ENCODE measurements at regions not wholly inside any gene's neighbourhood (a gene's known extent, or its start where the extent isn't known, plus 50 kb on each side); places are given as distances from the start of the nearest gene placed in this dataset.

- Mint-ChIP-seq H3K36me3 (no peaks in the 10 kb centered on the region), H3K4me1 (no peaks in the 10 kb centered on the region), H3K9me3 (peaks cover 16 to 27% of the 10 kb centered on the region in 2 donors), H3K27me3 (ENCODE audit: low read depth in 2 of 2) (no peaks in the 10 kb centered on the region), H3K4me3 (no peak overlapping the region), H3K27ac (no peak overlapping the region)
- no peaks in the 10 kb centered on the region for H3K27me3 ChIP-seq (ENCODE audit: control insufficient read depth, insufficient read depth, low read length)
- H3K4me3 ChIP-seq (ENCODE audit: low read length): no peak overlapping the region
- H3K36me3 ChIP-seq (ENCODE audit: control insufficient read depth, insufficient read depth, low read length): no peaks in the 10 kb centered on the region
- intact Hi-C loops (cut with micrococcal nuclease): no loop called here
- no peak for DNase-seq
- WGBS (ENCODE audit: insufficient coverage): 89% methylated on average over 2 of the region's 2 CpGs
- no peaks in the 10 kb centered on the region for H3K4me1 ChIP-seq (ENCODE audit: control insufficient read depth, insufficient read depth, low read length)
- no peaks in the 10 kb centered on the region for H3K9me3 ChIP-seq (ENCODE audit: control insufficient read depth, insufficient read depth, low read length)
- TF ChIP-seq, protein P1, sequence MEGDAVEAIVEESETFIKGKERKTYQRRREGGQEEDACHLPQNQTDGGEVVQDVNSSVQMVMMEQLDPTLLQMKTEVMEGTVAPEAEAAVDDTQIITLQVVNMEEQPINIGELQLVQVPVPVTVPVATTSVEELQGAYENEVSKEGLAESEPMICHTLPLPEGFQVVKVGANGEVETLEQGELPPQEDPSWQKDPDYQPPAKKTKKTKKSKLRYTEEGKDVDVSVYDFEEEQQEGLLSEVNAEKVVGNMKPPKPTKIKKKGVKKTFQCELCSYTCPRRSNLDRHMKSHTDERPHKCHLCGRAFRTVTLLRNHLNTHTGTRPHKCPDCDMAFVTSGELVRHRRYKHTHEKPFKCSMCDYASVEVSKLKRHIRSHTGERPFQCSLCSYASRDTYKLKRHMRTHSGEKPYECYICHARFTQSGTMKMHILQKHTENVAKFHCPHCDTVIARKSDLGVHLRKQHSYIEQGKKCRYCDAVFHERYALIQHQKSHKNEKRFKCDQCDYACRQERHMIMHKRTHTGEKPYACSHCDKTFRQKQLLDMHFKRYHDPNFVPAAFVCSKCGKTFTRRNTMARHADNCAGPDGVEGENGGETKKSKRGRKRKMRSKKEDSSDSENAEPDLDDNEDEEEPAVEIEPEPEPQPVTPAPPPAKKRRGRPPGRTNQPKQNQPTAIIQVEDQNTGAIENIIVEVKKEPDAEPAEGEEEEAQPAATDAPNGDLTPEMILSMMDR (IDR thresholded peaks at IDR 0.05): no peak
- no peak overlapping the region for H3K27ac ChIP-seq (ENCODE audit: low read length)
- ATAC-seq: no peak
Observed at GRCh38 chr21:23699402-23699801, 1907.9 kb downstream of the MRPL39 start.

GRCh38 chr21:23698619-23699018 is 1908.7 kb downstream of the MRPL39 start:
- Mint-ChIP-seq H3K27ac (no peak overlapping the region), H3K9me3 (peaks cover 16 to 24% of the 10 kb centered on the region in 2 donors), H3K4me3 (no peak overlapping the region), H3K27me3 (ENCODE audit: low read depth in 2 of 2) (no peaks in the 10 kb centered on the region), H3K4me1 (no peaks in the 10 kb centered on the region), H3K36me3 (no peaks in the 10 kb centered on the region)
- H3K9me3 ChIP-seq (ENCODE audit: control insufficient read depth, insufficient read depth, low read length): no peaks in the 10 kb centered on the region
- intact Hi-C loops (cut with micrococcal nuclease): no loop called here
- H3K4me1 ChIP-seq (ENCODE audit: control insufficient read depth, insufficient read depth, low read length): no peaks in the 10 kb centered on the region
- no CpG with 5 or more reads among the region's 1 CpG for WGBS (ENCODE audit: insufficient coverage)
- H3K36me3 ChIP-seq (ENCODE audit: control insufficient read depth, insufficient read depth, low read length): no peaks in the 10 kb centered on the region
- ATAC-seq (no peak), DNase-seq (no peak)
- TF ChIP-seq, protein P1 (IDR thresholded peaks at IDR 0.05): no peak
- H3K27ac ChIP-seq (ENCODE audit: low read length): no peak overlapping the region
- no peak overlapping the region for H3K4me3 ChIP-seq (ENCODE audit: low read length)
- no peaks in the 10 kb centered on the region for H3K27me3 ChIP-seq (ENCODE audit: control insufficient read depth, insufficient read depth, low read length)

DNA sequence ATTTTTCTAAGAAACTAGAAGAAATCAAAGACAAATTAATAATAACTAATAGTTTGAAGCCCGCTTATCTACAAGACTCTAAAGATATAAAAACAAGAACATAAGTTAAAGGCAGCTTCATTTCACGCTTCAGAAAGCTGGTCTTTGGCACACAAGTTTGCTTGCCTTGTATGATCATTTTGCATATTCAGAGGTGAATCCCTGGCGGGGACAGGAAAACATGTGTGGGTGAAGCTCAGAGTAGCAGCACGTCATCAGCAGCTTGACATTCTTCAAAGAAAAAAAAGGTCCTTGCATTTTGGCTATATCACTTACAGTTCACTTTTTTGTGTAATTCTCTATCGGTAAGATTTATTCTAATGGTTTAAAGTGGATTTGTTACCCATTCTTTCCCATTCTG is 1911.8 kb downstream of the MRPL39 start:
- Histone ChIP-seq H3K4me3 (ENCODE audit: low read length) (no peak overlapping the region), H3K27me3 (ENCODE audit: control insufficient read depth, insufficient read depth, low read length) (no peaks in the 10 kb centered on the region), H3K36me3 (ENCODE audit: control insufficient read depth, insufficient read depth, low read length) (no peaks in the 10 kb centered on the region), H3K4me1 (ENCODE audit: control insufficient read depth, insufficient read depth, low read length) (no peaks in the 10 kb centered on the region), H3K27ac (ENCODE audit: low read length) (no peak overlapping the region), H3K9me3 (ENCODE audit: control insufficient read depth, insufficient read depth, low read length) (no peaks in the 10 kb centered on the region)
- no peak overlapping the region for H3K27ac Mint-ChIP-seq
- TF ChIP-seq, protein P1 (IDR thresholded peaks at IDR 0.05): no peak
- intact Hi-C loops (cut with micrococcal nuclease): no loop called here
- H3K36me3 Mint-ChIP-seq: no peaks in the 10 kb centered on the region
- WGBS (ENCODE audit: insufficient coverage): 73% methylated on average over 4 of the region's 5 CpGs
- H3K4me1 Mint-ChIP-seq: no peaks in the 10 kb centered on the region
- ATAC-seq: no peak
- peaks cover 12% of the 10 kb centered on the region in 2 donors for H3K9me3 Mint-ChIP-seq
- no peak overlapping the region for H3K4me3 Mint-ChIP-seq
- no peak for DNase-seq
- H3K27me3 Mint-ChIP-seq (ENCODE audit: low read depth in 2 of 2): no peaks in the 10 kb centered on the region

DNA sequence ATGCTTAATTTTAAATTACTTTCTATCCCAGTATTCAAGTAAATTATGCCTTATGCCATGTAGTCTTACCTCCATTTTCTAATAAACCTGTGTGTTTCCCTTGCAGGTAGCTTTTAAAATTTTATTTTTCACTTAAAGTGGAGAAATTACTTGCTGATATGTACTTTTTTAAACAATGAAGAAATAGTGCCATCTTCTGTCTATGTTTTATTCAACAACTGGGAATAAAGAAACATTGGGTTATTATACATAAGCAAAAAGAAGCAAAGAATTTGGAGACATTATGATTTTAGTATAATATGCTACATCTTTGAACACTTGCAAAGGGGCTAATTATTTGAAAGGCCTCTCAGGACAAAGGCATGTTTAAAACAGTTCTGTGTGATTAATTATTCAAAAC is 1912.9 kb downstream of the MRPL39 start:
- no peak overlapping the region for H3K4me3 ChIP-seq (ENCODE audit: low read length)
- H3K9me3 ChIP-seq (ENCODE audit: control insufficient read depth, insufficient read depth, low read length): no peaks in the 10 kb centered on the region
- ATAC-seq: no peak
- H3K4me1 ChIP-seq (ENCODE audit: control insufficient read depth, insufficient read depth, low read length): no peaks in the 10 kb centered on the region
- H3K9me3 Mint-ChIP-seq: peaks cover 9 to 10% of the 10 kb centered on the region in 2 donors
- intact Hi-C loops (cut with micrococcal nuclease): no loop called here
- H3K36me3 Mint-ChIP-seq: no peaks in the 10 kb centered on the region
- no peak for DNase-seq
- no peak overlapping the region for H3K27ac Mint-ChIP-seq
- TF ChIP-seq, protein P1 (IDR thresholded peaks at IDR 0.05): no peak
- H3K36me3 ChIP-seq (ENCODE audit: control insufficient read depth, insufficient read depth, low read length): no peaks in the 10 kb centered on the region
- H3K4me3 Mint-ChIP-seq: no peak overlapping the region
- H3K4me1 Mint-ChIP-seq: no peaks in the 10 kb centered on the region
- no peaks in the 10 kb centered on the region for H3K27me3 ChIP-seq (ENCODE audit: control insufficient read depth, insufficient read depth, low read length)
- no peaks in the 10 kb centered on the region for H3K27me3 Mint-ChIP-seq (ENCODE audit: low read depth in 2 of 2)
- no peak overlapping the region for H3K27ac ChIP-seq (ENCODE audit: low read length)

Data from natural killer cell (primary cell).